Stimulated activated naive CD8-positive, alpha-beta T cell treated with anti-CD3 and anti-CD28 coated beads, Interleukin-15, amount 100 ng/mL, for 72 hours (primary cell): ENCODE measurements at regions not wholly inside any gene's neighbourhood (a gene's known extent, or its start where the extent isn't known, plus 50 kb on each side); places are given as distances from the start of the nearest gene placed in this dataset.
A peak's percentile ranks its signal among the peaks of the same experiment; 100 is the strongest.
"Not testable (repeated sequence)": the region's sequence is repeated elsewhere in the genome, so short reads cannot be mapped to it uniquely, and the experiment has no call there.

Experiments
- ATAC-seq: fragments of 150-1000 bp; cut with Tn5 transposase; 2 replicates; pipeline ENCODE4 v1.10.0; 2021; ENCODE audit warnings: mild to moderate bottlenecking, moderate library complexity
- DNase-seq, 2 donors: peaks; one replicate each; pipeline ENCODE4 v3.0.0; 2021 to 2022
- H3K27ac Mint-ChIP-seq, 2 donors: one replicate each; pipeline ENCODE4 v1.8.0; 2022; ENCODE audit warnings: mild to moderate bottlenecking in 2 of 2, mixed read lengths in 2 of 2, moderate library complexity in 2 of 2
- H3K27me3 Mint-ChIP-seq: one replicate; pipeline ENCODE4 v1.8.0; 2022; ENCODE audit warnings: mixed read lengths
- H3K4me1 Mint-ChIP-seq: one replicate; pipeline ENCODE4 v1.8.0; 2022; ENCODE audit warnings: mild to moderate bottlenecking, mixed read lengths
- H3K4me3 Mint-ChIP-seq, 2 donors: one replicate each; pipeline ENCODE4 v1.8.0; 2022; ENCODE audit warnings: mild to moderate bottlenecking in 2 of 2, mixed read lengths in 2 of 2, moderate library complexity in 1 of 2
- H3K9me3 Mint-ChIP-seq, 2 donors: one replicate each; pipeline ENCODE4 v1.8.0; 2022; ENCODE audit warnings: mixed read lengths in 2 of 2

- peaks cover 38% of the 10 kb centered on the region for H3K4me1 Mint-ChIP-seq
- H3K27ac Mint-ChIP-seq = peak overlapping the region; percentile 70 to 96
- peak overlapping the region in 1 of 2 donors; percentile 38 for H3K4me3 Mint-ChIP-seq
Observed at GRCh38 chr6:27795697-27796494, 116.3 kb downstream of the OR2B2 start.

GRCh38 chr6:27791182-27791943 is 120.8 kb downstream of the OR2B2 start:
- ATAC-seq (peak; percentile 57), DNase-seq (peak in 1 of 2 donors; percentile 57)
- Mint-ChIP-seq H3K9me3 (no peaks in the 10 kb centered on the region), H3K4me1 (peaks cover 38% of the 10 kb centered on the region), H3K4me3 (peak overlapping the region; percentile 86 to 97), H3K27me3 (peaks cover 18% of the 10 kb centered on the region), H3K27ac (peak overlapping the region; percentile 93 to 96)

More at GRCh38 chr6:27795697-27796494, 116.3 kb downstream of the OR2B2 start:
- peaks cover 10% of the 10 kb centered on the region for H3K27me3 Mint-ChIP-seq
- DNase-seq (peak; percentile 66 to 75), ATAC-seq (peak; percentile 61)
- no peaks in the 10 kb centered on the region for H3K9me3 Mint-ChIP-seq

DNA sequence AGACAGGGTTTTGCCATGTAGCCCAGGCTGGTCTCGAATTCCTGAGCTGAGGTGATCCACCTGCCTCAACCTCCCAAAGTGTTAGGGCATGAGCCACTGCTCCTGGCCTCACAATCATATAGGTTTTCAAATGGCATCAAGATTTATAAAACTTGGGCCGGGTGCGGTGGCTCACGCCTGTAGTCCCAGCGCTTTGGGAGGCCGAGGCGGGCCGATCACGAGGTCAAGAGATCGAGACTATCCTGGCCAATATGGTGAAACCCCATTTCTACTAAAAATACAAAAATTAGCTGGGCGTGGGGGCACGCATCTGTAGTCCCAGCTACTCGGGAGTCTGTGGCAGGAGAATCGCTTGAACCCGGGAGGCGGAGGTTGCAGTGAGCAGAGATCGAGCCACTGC is 123.8 kb downstream of the OR2B2 start:
- not testable (repeated sequence) for H3K27ac Mint-ChIP-seq, ATAC-seq, H3K4me3 Mint-ChIP-seq, DNase-seq, H3K9me3 Mint-ChIP-seq
- Mint-ChIP-seq H3K27me3 (peaks cover 26% of the 10 kb centered on the region), H3K4me1 (peaks cover 22% of the 10 kb centered on the region)

- Mint-ChIP-seq H3K27me3 (peaks cover 17% of the 10 kb centered on the region), H3K27ac (no peak overlapping the region), H3K4me3 (no peak overlapping the region), H3K4me1 (peaks cover under 1% of the 10 kb centered on the region), H3K9me3 (no peaks in the 10 kb centered on the region)
- no peak for DNase-seq
- no peak for ATAC-seq
Observed at GRCh38 chr6:27786048-27786447, 126.1 kb downstream of the OR2B2 start.

GRCh38 chr6:27785294-27785693 is 126.9 kb downstream of the OR2B2 start:
- H3K4me3 Mint-ChIP-seq = no peak overlapping the region
- H3K27ac Mint-ChIP-seq = no peak overlapping the region
- ATAC-seq (no peak), DNase-seq (no peak)
- H3K9me3 Mint-ChIP-seq = no peaks in the 10 kb centered on the region
- no peaks in the 10 kb centered on the region for H3K4me1 Mint-ChIP-seq
- H3K27me3 Mint-ChIP-seq = peaks cover 17% of the 10 kb centered on the region

GRCh38 chr6:27782748-27783147 is 129.4 kb downstream of the OR2B2 start:
- DNase-seq = no peak
- Mint-ChIP-seq H3K4me3 (no peak overlapping the region), H3K4me1 (no peaks in the 10 kb centered on the region), H3K9me3 (no peaks in the 10 kb centered on the region), H3K27me3 (peaks cover 22% of the 10 kb centered on the region), H3K27ac (no peak overlapping the region)
- ATAC-seq = no peak

- no peak for ATAC-seq
- Mint-ChIP-seq H3K27me3 (peaks cover 33% of the 10 kb centered on the region), H3K27ac (no peak overlapping the region), H3K4me3 (no peak overlapping the region), H3K4me1 (peaks cover 9% of the 10 kb centered on the region), H3K9me3 (no peaks in the 10 kb centered on the region)
- no peak for DNase-seq
Observed at GRCh38 chr6:27778625-27779417, 133.4 kb downstream of the OR2B2 start.

DNA sequence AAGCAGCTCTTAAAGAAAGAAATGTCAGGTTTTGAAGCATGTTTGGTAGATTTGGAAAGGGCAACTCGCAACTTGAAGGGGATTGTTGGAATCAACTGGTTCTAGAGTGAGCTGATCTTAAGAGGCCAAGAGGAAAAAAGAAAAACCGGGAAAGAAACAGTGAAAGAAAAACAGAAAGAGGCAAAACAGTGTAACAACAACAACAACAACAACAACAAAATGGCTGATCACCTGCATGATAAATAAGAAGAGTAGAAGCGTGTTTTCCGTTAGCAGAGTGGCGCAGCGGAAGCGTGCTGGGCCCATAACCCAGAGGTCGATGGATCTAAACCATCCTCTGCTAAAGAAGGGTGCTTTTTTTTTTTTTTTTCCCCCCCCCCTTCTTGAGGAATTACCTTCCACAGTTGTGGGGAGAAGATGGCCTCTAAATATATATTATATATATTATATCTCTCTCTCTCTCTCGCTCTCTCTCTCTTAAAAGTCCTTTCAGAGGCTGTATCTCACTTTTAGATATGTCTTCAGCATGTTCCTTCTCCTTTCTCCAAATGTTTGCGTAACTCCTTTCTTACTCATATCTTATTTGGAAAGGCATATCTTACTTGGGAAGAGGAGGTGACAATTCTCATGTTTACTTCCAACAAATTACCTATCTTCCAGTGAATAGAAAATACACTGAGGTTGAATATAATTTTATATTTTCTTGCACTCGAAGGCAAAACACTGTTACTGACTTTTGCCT is 134.4 kb downstream of the OR2B2 start:
- Mint-ChIP-seq H3K4me1 (peaks cover 9% of the 10 kb centered on the region), H3K4me3 (no peak overlapping the region), H3K27me3 (peaks cover 36% of the 10 kb centered on the region), H3K9me3 (no peaks in the 10 kb centered on the region), H3K27ac (no peak overlapping the region)
- no peak for DNase-seq
- no peak for ATAC-seq

DNA sequence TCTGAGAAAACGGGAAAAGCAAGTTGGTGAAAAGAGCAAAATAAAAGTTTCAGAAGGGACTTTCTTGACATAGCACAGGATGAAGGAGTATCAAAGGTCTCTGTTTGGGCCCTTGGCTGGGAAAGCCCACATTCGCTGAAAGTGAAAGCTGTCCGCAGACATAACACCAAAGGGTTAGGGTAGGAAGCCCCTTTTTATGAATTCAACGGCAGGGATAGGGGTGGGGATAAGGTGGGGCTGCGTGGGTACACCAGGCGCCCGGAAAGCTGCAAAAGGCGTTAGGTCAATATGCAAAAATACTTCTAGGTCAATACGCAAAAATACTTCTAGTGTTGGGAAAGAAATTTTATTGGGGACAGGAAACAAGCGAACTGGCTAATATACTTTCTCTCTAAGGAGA is 135.1 kb downstream of the OR2B2 start:
- peaks cover 37% of the 10 kb centered on the region for H3K27me3 Mint-ChIP-seq
- H3K4me1 Mint-ChIP-seq = peaks cover 15% of the 10 kb centered on the region
- H3K4me3 Mint-ChIP-seq = no peak overlapping the region
- no peak overlapping the region for H3K27ac Mint-ChIP-seq
- no peaks in the 10 kb centered on the region for H3K9me3 Mint-ChIP-seq
- DNase-seq (no peak), ATAC-seq (no peak)

GRCh38 chr6:27776504-27776903 is 135.7 kb downstream of the OR2B2 start:
- no peaks in the 10 kb centered on the region for H3K9me3 Mint-ChIP-seq
- peaks cover 21% of the 10 kb centered on the region for H3K4me1 Mint-ChIP-seq
- H3K27ac Mint-ChIP-seq = no peak overlapping the region
- DNase-seq (no peak), ATAC-seq (no peak)
- H3K4me3 Mint-ChIP-seq = no peak overlapping the region
- H3K27me3 Mint-ChIP-seq = peaks cover 43% of the 10 kb centered on the region

DNA sequence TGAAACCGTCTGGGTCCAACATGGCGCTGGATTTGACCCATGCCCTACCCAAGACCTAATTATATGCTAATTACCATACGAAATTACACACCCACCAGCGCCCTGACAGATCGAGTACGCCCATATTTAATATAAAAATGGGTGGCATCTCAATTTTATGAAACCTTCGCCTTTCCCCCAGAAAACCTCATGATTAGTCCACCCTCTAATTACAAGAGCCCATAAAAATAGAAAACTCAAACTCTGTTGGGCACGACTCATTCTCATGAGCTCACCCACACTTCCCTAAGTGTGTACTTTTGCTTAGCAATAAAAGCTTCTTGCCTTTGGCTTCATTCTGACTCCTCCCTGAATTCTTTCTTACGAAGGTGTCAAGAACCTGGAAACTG is 136.4 kb downstream of the OR2B2 start:
- ATAC-seq (no peak), DNase-seq (no peak)
- Mint-ChIP-seq H3K27me3 (peaks cover 51% of the 10 kb centered on the region), H3K27ac (no peak overlapping the region), H3K4me3 (no peak overlapping the region), H3K9me3 (no peaks in the 10 kb centered on the region), H3K4me1 (peaks cover 26% of the 10 kb centered on the region)

GRCh38 chr6:27775138-27775795 is 136.9 kb downstream of the OR2B2 start:
- H3K9me3 Mint-ChIP-seq, DNase-seq, ATAC-seq, H3K4me3 Mint-ChIP-seq, H3K27ac Mint-ChIP-seq: not testable (repeated sequence)
- Mint-ChIP-seq H3K4me1 (peaks cover 26% of the 10 kb centered on the region), H3K27me3 (peaks cover 56% of the 10 kb centered on the region)

DNA sequence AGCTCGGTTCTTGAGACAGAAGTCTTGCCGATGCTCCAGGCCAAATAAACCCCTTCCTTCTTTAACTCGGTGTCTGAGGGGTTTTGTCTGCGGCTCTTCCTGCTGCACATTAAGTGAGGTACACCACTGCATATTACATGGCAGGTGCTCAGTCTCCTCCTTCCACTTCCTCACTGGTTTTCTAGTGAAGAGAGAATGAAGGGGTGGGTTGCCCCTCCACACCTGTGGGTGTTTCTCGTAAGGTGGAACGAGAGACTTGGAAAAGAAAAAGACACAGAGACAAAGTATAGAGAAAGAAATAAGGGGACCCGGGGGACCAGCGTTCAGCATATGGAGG is 138.0 kb downstream of the OR2B2 start:
- not testable (repeated sequence) for H3K4me3 Mint-ChIP-seq, ATAC-seq, DNase-seq, H3K9me3 Mint-ChIP-seq, H3K27ac Mint-ChIP-seq
- Mint-ChIP-seq H3K4me1 (peaks cover 26% of the 10 kb centered on the region), H3K27me3 (peaks cover 63% of the 10 kb centered on the region)

DNA sequence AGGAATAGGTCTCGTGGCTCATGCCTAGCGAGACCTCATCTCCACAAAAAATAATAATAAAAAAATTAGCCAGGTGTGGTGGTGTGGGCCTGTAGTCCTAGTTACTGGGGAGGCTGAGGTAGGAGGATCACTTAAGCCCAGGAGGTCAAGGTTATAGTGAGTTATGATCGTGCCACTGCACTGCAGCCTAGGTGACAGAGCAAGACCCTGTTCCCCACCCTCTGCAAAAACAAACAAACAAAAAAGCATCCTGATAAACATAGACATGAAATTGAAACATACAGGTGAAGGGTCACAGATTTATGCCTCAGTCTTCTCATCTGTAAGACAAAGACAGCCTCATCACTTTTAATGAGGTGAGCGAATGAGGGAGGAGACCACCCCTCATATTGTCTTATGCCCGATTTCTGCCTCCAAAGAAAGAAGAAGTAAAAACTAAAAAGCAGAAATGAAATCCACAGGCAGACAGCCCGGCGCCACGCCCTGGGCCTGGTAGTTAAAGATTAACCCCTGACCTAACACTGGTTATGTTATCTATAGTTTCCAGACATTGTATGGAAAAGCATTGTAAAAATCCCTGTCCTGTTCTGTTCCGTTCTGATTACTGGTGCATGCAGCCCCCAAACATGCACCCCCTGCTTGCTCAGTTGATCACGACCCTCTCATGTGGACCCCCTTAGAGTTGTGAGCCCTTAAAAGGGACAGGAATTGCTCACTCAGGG is 138.5 kb downstream of the OR2B2 start:
- H3K4me1 Mint-ChIP-seq = peaks cover 26% of the 10 kb centered on the region
- H3K4me3 Mint-ChIP-seq, DNase-seq, ATAC-seq, H3K27ac Mint-ChIP-seq, H3K9me3 Mint-ChIP-seq: not testable (repeated sequence)
- H3K27me3 Mint-ChIP-seq = peaks cover 62% of the 10 kb centered on the region
